Embryonic facial prominence (tissue), 1 donor: ENCODE measurements at regions not wholly inside any gene's neighbourhood (a gene's known extent, or its start where the extent isn't known, plus 50 kb on each side); places are given as distances from the start of the nearest gene placed in this dataset.
"Not testable (repeated sequence)": the region's sequence is repeated elsewhere in the genome, so short reads cannot be mapped to it uniquely, and the experiment has no call there.

ENCODE experiments used
- DNase-seq: peaks from one replicate; pipeline ENCODE4 v3.0.0-alpha.2; 2016; ENCODE audit errors: extremely low spot score

DNA sequence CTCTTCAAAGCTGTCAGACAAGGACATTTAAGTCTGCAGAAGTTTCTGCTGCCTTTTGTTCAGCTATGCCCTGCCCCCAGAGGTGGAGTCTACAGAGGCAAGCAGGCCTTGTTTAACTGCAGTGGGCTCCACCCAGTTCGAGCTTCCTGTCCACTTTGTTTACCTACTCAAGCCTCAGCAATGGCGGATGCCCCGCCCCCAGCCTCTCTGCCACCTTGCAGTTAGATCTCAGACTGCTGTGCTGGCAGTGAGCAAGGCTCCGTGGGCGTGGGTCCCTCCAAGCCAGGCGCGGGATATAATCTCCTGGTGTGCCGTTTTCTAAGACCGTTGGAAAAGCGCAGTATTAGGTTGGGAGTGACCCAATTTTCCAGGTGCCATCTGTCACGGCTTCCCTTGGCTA, 144.5 kb upstream of the GOT2 start:
- DNase-seq: not testable (repeated sequence)

DNA sequence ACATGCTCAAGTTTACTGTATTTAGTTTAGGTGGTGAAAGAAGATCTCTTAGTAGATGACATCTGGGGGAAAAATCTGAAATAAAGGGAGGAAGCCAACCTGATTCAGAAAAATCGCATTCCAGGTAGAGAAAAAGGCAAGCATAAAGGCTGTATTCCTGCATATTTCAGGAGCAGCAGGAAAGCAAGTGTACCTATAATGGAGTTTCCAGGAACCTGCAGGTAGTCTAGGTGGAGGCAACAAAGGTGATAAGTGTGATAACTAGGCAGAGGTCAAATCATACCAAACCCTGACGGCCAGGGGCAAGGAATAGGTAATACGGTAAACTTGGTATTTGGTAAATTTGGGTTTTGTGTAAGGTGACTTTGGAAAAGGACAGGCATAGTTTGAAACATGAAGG, 132.8 kb upstream of the GOT2 start:
- DNase-seq: no peak

DNA sequence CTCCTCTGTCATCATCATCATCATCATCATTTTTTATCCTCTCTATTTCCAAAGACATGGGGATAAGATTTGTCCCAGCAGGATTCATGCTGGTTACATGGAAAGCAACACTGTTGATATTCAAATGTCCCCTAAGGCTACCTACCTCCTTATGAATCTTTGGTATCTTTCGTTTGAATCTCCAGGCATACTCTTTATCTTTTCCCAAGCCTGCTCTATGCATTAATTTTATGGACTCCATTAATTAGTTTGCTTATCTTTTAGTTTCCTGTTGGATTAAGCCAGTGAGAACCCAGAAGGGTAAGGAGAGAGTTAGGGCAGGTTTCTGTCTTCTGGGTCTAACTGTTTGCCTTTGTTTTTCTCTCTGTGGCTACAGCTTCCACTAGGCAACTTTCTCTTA, 129.6 kb upstream of the GOT2 start:
- DNase-seq: no peak

DNA sequence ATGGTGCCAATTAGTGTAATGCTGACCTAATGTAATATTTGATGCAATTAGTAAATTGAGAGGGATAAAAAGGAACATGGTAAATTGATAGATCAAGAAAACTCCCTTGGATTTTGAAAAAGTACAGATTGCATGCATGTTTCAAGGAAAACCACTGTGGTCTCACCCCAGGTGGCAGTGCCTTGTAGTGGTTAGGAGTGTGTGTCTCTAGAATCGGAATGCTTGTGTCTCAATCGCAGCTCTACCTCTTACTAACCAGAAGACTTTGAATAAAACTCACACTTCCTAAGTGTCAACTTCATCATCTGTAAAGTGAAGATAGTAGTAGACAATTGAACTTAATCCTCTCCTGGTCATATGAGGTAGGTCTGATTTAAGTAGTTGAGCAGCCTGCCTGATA, 128.9 kb upstream of the GOT2 start:
- no peak for DNase-seq

DNA sequence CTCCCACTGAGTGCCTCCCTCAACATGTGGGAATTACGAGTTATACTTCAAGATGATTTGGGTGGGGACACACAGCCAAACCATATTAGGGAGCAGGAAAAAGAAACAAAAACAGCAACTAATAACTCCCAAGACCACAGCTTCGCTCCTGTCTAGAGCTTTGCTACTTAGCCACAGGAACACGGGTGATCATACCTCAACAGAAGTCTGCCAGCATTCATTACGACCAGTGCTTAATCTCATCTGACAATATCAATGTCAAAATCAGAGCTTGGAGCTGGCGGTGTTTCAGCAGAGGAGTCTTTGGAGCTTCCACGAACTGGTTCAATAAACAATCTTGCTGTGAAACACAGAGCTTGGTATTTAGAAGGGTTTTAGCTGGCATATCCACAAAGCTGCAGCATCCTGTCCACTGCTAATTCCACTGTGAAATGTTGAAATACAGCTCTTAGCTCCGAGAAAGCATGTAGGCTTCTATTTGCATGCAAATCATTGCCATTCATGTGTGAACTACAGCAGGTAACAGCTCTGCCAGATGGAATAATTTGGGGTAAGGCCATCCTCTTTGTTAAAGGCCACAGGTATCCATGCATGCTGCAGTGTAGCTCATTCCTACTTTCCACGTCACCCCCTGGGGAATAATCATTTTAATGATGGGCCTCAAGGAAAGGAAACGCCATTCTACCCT, 128.4 kb upstream of the GOT2 start:
- DNase-seq: no peak

DNA sequence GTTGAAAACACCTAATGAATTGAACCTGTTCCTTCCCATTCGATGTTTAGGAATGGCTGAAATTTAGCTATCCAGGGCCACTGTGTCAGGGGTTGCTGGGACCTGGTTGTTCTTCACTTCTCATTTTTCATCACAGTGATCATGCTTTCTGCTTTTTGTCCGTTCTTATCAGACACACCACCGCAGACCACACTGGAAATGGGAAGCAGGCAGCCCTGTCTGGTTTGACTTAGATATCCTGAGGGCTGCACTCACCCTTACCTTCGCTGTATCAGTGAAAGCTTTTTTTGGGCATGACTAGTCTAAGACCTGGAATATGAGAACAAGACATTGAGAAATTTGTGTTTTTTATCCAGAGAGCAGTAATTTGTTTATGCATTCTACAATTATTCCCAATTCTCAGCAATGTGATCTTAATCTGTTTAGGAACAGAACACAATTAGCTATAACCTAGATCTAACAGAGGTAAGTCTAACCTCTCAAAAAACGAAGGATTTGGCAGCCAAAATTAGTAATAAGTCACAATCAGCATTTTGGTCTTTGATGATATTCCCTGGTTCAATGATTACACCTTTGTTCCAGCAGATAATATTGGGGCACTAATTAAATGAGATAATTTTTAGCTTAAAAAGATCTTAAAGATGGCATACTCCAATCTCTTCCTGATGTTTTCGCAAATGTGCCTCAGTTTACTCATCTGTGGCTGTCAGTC, 126.0 kb upstream of the GOT2 start:
- DNase-seq: no peak

DNA sequence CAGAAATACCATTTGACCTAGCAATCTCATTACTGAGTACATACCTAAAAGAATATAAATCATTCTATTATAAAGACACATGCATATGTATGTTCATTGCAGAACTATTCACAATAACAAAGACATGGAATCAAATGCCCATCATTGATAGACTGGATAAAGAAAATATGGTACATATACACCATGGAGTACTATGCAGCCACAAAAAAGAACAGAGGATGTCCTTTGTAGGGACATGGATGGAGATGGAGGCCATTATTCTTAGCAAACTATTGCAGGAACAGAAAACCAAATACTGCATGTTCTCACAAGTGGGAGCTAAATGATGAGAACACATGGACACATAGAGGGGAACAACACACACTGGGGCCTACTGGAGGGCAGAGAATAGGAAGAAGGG, 124.5 kb upstream of the GOT2 start:
- not testable (repeated sequence) for DNase-seq

DNA sequence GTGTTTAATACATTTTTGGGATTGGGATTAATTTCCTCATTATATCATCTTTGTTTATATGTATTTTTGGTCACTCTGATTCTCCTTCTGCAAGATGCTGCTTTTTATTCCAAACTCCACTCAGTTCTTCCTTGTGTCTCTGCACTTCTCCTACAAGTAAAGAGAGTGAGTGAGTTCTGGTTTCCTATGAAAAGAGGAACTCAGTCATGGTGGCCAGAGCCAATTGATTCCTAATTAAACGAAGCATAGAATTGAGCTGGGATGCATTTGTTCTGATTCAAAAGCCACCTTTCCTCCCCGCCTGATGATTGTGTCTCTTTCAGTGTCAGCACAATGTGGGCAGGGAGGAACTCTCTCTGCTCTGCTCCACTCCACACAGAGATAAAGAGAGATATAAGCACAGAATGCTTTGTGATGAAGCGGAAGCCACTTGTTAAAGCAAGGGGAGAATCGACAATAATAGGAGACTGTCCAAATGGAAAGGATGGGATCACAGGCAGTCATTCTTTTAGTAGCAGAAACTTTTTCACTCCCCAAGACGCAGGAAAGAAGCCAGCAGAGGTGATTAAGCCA, 121.3 kb upstream of the GOT2 start:
- no peak for DNase-seq

DNA sequence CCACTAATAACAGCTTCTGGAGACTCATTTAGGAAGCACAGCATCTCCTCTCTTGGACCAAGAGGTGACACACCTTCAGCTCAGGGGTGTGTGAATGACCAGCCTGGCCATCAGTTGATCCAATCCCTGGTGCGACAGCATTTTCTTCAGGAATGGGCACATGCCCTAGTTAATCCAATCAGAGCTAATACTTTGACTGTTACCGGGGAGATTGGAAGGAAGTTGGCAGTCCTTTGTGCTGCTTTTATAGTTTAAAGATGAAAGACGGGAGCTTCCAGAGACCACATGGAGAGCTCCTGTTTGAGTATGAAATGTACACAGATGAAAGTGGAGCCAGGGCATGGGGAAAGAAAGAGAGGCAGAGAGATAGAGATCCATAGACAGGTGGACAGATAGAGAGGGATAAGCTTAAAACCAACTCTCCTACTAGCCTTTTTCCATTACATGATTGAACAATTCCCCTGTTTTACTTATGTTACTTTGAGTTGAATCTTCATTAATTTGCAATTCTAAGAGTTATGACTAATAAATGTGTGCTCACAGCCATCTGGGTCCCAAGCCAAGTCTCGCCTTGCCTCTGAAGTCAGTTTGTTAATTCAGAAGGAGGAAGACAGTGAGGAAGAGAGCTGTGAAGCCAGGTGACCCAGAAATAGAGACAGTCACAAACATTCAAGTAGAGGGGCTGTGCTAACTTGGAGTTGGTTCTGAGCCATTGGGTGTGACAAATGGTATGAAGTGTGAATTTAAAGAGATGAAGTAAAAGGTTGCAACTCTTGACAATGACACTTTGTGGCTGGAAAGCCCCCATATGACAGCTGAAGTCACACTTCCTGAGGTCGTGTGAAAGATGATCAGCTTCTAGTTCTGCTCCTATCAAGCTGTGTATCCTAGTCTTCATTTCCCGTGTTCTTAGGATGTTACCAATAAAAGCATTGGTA, 120.0 kb upstream of the GOT2 start:
- DNase-seq: no peak

DNA sequence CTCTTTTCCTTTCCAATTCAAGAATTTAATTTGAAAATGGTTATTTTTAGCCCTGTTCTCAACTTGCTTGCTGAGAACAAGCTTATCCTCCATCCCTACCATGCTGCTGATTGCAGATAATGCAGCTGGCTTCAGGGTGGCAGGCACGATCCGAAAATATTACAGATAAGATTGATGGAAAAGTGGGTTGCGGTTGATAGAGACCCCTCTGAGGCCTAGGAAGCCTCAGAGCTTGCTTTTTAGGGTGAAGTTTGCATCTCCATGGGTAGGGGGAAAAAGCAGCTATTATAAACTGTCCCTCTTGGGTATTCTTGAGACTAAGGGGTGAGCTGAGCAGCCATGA, 116.5 kb upstream of the GOT2 start:
- no peak for DNase-seq

DNA sequence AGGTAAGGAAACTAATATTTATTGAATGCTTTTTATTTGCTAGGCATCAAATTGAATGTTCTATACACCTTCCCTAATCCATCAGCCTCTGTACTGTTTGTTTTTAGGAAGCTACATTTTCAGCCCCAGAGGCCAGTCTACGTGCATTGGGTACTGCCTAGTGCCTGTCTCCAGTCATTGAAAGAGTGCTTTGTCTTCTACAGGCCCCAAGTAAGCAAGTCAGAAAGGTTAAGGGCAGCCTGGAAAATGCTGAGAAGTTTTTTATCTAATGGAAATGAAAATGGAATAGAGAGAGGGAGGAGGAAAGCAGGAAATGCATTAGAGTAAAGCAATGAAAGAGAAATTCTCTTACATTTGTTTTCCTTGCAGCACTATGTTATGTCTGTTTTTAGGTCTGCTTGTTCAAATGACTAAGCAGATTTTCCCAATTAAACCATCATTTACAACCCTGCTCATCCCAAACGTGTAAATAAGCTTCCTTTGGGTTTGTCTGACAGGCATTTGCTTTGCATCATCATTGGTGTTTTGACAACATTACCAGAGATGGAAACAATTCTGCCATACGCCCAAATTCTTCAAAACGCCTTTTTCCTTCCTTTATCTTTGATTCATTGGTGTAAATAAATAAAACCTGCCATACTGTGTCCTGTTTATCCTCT, 116.0 kb upstream of the GOT2 start:
- no peak for DNase-seq

DNA sequence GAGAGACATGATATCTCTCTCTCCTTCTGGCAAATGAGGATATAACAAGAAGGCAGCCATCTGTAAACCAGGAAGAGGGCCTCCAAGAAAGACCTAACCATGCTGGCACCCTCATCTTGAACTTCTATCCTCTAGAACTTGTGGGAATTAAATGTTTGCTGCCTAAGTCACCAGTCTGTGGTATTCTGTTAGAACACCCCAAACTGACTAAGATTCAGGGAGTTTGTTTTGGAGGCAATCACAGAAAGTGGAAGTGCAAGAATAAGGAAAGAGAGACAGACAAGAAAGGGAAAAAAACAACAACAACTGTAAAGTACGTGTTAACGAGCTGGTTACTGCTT, 114.5 kb upstream of the GOT2 start:
- no peak for DNase-seq

DNA sequence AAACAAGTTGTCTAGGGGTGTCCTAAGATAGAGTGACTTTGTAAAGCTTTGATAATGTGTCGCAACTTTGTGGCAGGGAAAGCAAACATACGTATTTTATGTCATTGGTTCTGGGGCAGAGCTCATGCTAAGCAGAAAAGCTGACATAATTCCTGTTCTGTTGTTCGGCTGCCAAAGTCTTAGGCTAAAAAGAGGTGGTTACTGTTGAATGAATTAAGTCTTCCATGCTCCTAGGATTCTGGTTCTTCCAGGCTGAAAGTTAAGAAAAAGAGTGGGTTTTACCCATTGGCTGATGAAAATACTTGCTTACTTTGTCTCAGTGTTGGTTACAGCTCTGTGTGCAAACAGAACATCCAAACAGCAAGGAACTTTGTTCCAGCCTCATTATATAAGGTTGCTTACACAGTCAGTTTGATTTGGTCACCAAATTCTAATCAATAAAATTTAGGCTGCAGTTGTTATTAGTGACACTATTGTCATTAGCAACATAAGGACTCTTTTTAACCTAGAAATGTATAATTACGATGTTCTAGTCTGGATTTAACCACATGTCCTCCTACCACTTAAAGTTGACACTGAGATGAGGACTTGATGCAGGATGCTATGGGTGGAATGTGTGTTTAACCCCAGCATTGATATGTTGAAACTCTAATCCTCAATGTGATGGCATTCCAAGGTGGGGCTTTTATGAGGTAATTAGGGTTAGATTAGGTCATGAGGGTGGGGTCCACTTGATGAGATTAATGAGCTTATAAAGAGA, 114.0 kb upstream of the GOT2 start:
- no peak for DNase-seq

DNA sequence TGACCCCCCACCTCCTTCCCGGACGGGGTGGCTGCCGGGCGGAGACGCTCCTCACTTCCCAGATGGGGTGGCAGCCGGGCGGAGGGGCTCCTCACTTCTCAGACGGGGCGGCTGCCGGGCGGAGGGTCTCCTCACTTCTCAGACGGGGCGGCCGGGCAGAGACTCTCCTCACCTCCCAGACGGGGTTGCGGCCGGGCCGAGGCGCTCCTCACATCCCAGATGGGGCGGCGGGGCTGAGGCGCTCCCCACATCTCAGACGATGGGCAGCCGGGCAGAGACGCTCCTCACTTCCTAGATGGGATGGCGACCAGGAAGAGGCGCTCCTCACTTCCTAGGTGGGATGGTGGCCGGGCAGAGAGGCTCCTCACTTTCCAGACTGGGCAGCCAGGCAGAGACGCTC, 112.1 kb upstream of the GOT2 start:
- not testable (repeated sequence) for DNase-seq

DNA sequence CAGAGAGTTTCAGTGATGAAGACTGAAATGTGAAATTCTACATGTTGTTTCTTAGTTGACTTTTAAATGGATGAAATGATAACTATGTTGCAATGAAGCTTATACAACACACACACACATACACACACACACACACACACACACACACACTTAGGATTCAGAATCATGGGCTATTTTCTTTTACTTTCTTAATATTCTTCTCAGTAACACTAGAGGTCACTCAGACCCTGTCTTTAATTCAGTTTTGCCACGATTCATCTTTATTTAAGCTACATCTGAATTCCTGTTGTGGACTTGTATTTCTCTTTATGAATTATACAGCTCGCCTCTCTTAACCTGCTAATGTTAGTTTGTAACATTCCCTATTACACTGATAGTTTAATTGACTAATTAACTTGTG, 109.6 kb upstream of the GOT2 start:
- peak; percentile 33 for DNase-seq

DNA sequence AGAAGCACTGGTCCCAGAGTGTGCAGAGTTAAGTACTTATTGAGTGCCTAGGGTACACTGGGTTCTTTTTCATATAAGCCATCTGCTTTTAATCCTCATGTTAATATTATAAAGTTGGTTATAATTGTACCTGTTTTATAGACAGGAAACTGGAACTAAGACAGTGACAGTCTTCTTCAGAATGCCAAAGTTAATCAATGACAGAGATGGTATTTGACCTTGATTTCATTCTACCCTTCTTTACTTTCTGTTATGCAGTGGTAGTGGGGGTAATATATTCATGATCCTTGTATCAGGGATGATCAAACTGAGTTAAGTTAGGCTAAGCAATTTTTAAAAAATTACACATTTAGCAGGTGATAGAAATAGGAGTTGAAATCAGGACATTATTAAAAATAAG, 108.6 kb upstream of the GOT2 start:
- no peak for DNase-seq

DNA sequence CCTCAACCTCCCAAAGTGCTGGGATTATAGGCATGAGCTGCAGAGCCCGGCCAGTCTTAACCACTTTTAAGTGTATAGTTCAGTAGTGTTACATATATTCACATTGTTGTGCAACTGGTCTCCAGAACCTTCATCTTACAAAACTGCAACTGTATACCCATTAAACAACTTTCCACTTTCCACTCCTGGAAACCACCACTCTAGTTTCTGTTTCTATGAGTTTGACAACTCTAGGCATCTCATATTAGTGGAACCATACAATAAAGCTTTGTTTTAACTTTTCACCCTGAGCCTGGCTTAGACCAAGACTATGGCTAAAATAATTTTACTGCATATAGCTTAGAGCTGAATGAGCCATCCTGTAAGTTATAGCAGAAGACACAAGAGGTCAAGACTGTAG, 108.0 kb upstream of the GOT2 start:
- DNase-seq: no peak

DNA sequence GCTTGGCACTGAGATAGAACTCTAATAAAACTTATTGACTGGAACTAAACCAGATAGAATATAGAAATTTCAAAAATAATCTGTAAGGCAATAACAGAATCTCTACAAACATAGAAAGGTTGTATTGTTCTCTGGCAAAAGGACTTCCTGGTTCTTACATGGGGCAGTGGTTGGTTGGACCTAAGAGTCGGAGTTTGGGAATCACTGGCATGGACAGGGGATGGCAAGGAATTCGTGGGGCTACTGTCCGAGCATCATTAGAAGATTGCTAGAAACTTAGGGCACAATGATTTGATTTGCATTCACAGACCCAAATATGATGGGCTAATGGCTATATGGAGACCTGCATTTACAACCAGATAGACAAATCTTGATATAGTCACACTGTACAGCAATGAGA, 103.8 kb upstream of the GOT2 start:
- DNase-seq: no peak

DNA sequence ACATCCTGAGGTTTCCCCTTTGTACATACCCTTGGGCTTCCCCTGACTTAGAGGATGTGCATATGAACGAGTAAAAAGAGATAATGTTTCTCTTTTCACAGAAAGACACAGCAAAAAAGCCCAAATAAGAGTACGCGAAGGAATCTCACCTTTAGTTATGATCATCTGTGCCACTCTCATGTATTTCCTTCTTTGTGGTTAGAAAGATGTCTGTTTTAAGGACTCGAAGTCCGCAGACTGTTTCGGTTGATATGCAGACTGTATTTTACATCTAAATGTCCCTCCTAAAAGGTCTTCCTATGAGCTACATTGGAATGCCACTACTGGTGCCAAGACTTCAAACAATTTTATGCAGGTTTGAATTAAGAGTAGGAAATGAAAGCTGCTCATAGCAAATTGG, 102.3 kb upstream of the GOT2 start:
- DNase-seq: no peak

DNA sequence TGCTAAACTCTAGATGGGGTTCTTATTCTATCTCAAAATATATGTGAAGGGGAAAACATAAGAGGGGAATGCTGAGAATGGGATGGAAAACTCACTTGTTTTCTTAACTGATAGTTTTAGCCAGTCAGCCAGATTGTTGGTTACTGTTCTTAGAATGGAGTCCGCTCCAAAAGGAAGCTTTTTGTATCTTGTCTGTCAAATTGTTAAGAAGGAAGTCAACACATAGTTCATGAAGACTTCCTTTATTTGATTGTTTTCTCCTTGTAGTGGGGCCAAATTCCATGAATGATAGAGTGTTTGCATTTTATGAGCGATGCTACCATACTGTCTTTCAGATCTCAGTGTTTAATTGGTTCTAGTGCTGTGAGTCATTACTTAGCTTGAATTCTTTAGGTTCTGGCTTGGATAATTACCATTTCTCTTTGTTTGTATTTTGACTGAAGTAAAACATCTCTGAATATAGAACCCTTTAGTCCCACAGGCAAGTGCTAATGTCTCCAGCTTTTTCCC, 98.3 kb upstream of the GOT2 start:
- no peak for DNase-seq

DNA sequence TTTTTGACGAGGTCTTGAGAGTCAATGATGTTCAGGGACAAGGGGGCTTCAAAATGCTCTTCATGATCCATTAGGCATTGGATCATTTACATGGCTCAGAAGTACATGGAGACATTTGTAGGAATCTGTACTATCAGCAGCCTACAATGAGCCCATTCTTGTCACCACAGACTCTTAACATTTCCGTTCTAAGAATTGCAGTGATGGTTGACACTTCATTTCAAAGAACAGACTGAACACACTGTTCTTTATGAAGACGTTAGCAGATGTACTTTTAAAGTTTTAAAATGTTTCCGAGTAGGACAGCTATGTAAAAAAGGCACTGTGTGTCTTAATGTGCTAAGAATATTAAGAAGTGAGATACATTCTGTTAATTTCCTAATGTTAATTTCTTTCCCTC, 97.3 kb upstream of the GOT2 start:
- DNase-seq: no peak
